D341Med (cell line): ENCODE measurements at regions not wholly inside any gene's neighbourhood (a gene's known extent, or its start where the extent isn't known, plus 50 kb on each side); places are given as distances from the start of the nearest gene placed in this dataset.
"Not testable (repeated sequence)": the region's sequence is repeated elsewhere in the genome, so short reads cannot be mapped to it uniquely, and the experiment has no call there.

Experiments
- DNase-seq: peaks from one replicate; pipeline ENCODE4 v3.0.0; 2012; ENCODE audit warnings: low spot score

DNA sequence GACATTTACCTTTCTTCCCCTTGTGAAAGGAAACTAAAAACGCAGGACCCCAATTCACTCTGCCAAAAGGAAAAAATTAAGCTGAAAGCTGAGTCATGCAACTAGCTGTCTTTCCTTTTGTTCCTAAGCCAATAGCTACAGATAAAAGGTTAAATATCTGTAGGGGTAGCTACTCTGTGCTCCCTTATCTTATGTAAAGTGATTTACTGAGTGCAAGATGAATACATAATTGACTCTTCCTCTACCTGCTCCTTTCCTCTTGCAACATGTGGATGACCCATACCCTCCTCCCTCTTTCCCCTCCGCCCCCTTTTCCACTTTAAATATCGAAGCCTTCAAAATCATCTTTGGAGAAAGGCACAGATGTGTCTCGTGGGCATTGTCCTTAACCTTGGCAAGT lies 68.0 kb upstream of the ZNF157 start:
- no peak for DNase-seq

DNA sequence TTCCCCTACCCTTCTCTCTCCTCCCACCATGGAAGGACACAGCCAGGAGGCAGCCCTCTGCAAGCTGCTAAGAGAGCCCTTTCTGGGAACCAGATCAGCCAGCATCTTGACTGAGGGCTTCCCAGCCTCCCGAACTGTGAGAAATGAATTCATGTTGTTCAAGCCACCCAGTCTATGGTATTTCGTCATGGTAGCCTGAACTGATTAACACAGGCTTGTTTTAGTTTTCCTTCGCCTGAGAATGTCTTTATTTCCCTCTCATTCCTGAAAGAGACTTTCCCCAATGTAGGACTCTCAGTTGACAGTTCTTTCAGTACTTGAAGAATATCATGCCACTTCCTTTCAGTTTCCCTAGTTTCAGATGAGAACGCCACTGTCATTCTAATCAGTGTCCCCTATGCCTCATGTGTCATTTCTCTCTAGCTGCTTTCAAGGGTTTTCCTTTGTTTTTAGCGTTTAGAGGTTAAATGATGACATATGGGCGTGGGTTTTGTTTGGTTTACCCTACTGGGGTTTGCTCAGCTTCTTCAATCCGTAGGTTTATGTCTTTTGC lies 63.8 kb upstream of the ZNF157 start:
- not testable (repeated sequence) for DNase-seq

DNA sequence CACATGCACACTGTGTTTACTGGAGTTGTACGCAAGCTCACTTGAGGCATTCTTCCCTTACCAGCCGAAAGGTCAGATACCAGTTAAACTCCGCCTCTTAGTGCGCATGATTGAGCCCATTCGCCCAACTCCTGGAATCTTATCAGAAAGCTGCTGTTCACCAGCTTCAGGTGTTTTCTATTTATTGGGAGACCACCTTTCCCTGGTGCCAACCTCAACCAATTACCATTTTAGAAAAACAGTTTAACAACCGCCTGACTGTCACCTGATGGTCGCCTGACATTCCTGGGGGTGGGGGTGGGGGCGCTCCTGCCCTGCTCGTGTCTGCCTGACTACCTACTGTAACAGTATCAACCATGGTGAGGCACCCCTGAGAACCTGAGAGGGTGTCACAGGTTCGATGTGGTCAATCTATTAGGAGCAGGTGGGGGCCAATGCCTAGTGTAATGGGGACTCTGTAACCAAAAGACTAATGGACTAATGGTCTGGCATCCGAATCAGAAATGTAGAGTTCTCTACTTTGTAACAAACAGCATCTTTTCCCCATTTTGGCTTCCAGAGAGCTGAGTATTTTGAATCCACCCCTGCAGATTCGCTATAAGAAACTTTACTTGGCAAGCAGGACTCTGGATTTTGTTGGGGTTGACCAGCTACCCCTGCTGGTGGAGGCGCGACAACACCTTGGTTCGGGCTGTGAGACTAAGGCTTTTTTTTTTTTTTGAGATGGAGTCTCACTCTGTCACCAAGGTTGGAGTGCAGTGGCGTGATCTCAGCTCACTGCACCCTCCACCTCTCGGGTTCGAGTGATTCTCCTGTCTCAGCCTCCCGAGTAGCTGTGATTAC lies 58.2 kb upstream of the ZNF157 start:
- DNase-seq, result peak; percentile 74

DNA sequence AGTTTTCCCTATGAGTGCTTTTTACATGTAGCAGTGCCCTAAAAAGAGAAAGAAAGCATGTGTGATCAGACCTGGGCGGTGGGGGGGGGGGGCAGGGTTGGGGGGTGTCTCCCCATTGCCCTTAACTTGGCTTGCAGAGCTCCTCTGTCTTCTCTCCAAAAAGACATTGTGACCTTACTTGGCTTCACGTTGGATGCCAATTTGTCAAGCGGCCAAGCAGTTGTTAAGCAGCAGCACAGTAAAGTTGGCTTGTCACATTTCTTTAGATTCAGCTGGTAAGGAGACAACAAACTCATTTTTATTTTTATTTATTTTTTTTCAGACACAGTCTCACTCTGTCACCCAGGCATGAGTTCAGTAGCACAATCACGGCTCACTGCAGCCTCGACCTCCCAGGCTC lies 57.3 kb upstream of the ZNF157 start:
- DNase-seq, result no peak

DNA sequence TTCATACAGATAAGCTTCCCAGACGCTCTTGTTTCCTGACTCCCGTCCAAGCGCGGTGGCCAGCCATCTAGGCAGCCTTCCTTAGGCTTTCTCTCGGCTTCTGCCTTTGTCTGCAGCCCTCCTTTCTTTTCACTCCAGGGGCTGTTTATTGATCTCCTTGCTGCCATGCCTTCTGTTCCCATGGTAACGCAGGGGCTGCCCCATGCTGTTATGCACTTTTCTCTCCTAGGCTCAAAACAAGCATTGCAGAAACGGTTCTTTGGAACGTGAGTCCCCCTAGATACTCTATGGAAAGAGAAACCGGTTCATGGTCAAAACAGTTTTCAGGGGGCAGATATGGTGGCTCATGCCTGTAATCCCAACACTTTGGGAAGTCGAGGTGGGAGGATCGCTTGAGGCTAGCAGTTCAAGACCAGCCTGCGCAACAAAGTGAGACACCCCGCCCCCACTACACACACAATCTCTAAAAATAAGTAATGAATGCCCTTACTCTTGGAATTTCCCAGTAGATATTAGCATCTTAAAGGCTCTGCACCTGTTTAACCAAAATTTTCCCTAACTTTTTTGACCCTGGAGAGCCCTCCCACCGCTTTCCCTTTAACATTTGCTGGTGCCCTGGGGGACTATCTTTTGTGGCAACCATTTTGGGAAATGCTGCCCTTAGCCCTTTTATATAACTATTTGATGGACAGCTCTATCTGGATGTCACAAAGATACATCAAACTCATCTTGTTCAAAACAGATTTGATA lies 53.9 kb upstream of the ZNF157 start:
- DNase-seq, result no peak
